Tibial artery (tissue), 4 donors: ENCODE measurements at regions not wholly inside any gene's neighbourhood (a gene's known extent, or its start where the extent isn't known, plus 50 kb on each side); places are given as distances from the start of the nearest gene placed in this dataset.

Experiments used
- DNase-seq, 2 donors: peaks; one replicate each; pipeline ENCODE4 v3.0.0-alpha.2; 2019
- H3K27ac ChIP-seq, 2 donors: fragments of 200-600 bp; sonication (generic) in 1 of 2; 1 replicate in 1 of 2; 2 replicates in 1 of 2; pipeline ENCODE4 v1.5.1; 2018 to 2019; ENCODE audit warnings: mild to moderate bottlenecking in 1 of 2
- H3K27me3 ChIP-seq, 2 donors: fragments of 200-600 bp; sonication (generic) in 1 of 2; one replicate each; pipeline versions ENCODE4 v1.5.1 to v1.6.0; 2016 to 2019
- H3K36me3 ChIP-seq, 3 donors: fragments of 200-600 bp; sonication (generic) in 2 of 3; one replicate each; pipeline ENCODE4 v1.5.1; 2016 to 2019; ENCODE audit warnings: mild to moderate bottlenecking in 2 of 3
- H3K4me1 ChIP-seq, 4 donors: fragments of 200-600 bp; sonication (generic) in 2 of 4; 1 replicate in 3 of 4; 2 replicates in 1 of 4; pipeline ENCODE4 v1.5.1; 2016 to 2019
- H3K4me3 ChIP-seq, 2 donors: fragments of 200-600 bp; sonication (generic) in 1 of 2; 1 replicate in 1 of 2; 2 replicates in 1 of 2; pipeline ENCODE4 v1.5.1; 2018 to 2019; ENCODE audit warnings: mild to moderate bottlenecking in 2 of 2
- H3K9me3 ChIP-seq, 3 donors: fragments of 200-600 bp; sonication (generic) in 1 of 3; one replicate each; pipeline ENCODE4 v1.5.1; 2016 to 2019
- CTCF ChIP-seq, 2 experiments: fragments of 200-600 bp in 1 of 2; fragments of 450-650 bp in 1 of 2; IDR thresholded peaks; one replicate each; pipeline ENCODE4 v1.5.1; 2017 to 2019; ENCODE audit warnings: antibody characterized with exemption in 2 of 2, mild to moderate bottlenecking in 1 of 2, moderate library complexity in 1 of 2
- intact Hi-C: fragments of 100-400 bp; cut with DNase I; formaldehyde crosslinking; loops from one replicate; pipeline ENCODE4 v1.15.0; 2023; ENCODE audit warnings: low total_unique reads

DNA sequence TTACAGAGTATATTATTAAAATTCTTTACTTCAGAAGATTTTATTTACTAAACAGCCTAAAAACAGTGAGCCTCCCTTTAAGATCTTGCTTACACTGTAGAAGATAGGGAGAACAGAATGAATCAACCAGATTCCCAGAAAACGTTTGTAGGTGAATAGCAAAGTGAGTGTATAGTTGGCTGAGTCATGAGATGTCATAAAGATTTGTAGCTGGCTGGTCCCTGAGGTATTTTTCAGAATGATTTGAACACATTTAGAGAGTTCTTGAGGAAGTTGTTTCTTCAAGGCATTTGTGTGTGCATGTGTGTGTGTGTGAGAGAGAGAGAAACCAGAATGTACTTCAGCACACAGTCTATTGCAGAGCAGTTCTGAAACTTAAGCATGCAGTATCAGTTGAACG is 159.4 kb upstream of the PRR16 start:
- Histone ChIP-seq H3K36me3 (no peaks in the 10 kb centered on the region), H3K4me1 (peaks cover 0 to 11% (median 3%) of the 10 kb centered on the region in 4 donors), H3K27me3 (no peaks in the 10 kb centered on the region), H3K27ac (no peak overlapping the region), H3K4me3 (no peak overlapping the region), H3K9me3 (no peaks in the 10 kb centered on the region)
- TF ChIP-seq CTCF (IDR thresholded peaks at IDR 0.05): no peak
- intact Hi-C loops: no loop called here
- no peak for DNase-seq

- Histone ChIP-seq H3K36me3 (no peaks in the 10 kb centered on the region), H3K4me3 (no peak overlapping the region), H3K4me1 (peaks cover 0 to 11% (median 3%) of the 10 kb centered on the region in 4 donors), H3K27ac (no peak overlapping the region), H3K27me3 (no peaks in the 10 kb centered on the region), H3K9me3 (no peaks in the 10 kb centered on the region)
- no peak for TF ChIP-seq CTCF (IDR thresholded peaks at IDR 0.05)
- intact Hi-C loops: no loop called here
- no peak for DNase-seq
These were observed 157.8 kb upstream of the PRR16 start for GRCh38 chr5:120306303-120306702.

- Histone ChIP-seq H3K27ac (no peak overlapping the region), H3K4me1 (no peaks in the 10 kb centered on the region), H3K36me3 (no peaks in the 10 kb centered on the region), H3K4me3 (no peak overlapping the region), H3K9me3 (no peaks in the 10 kb centered on the region), H3K27me3 (no peaks in the 10 kb centered on the region)
- DNase-seq: no peak
- no peak for TF ChIP-seq CTCF (IDR thresholded peaks at IDR 0.05)
- intact Hi-C loops: no loop called here
These were observed 149.9 kb upstream of the PRR16 start for GRCh38 chr5:120314191-120314590.

DNA sequence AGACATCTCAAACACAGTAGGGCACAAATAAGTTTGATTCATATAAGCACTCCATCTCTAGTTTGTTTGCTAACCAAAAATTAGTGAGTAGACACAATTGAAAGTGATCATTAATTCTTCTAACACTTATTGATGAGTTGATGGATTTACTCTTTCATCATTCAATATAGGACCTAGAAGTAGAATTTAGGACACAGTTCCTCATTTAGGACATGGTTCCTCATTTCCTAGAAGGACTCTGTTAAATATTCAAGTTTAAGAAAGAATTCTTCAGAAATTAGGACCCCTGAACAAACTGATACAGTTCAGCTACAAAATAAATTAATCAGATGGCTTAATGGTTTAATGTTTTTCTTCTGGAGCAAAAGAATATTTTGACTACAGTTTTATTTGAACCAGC is 143.5 kb upstream of the PRR16 start:
- Histone ChIP-seq H3K27ac (no peak overlapping the region), H3K4me3 (no peak overlapping the region), H3K36me3 (no peaks in the 10 kb centered on the region), H3K9me3 (peaks cover 0 to 5% (median 0%) of the 10 kb centered on the region in 3 donors), H3K27me3 (no peaks in the 10 kb centered on the region), H3K4me1 (no peaks in the 10 kb centered on the region)
- intact Hi-C loops: no loop called here
- no peak for DNase-seq
- no peak for TF ChIP-seq CTCF (IDR thresholded peaks at IDR 0.05)

- Histone ChIP-seq H3K27ac (no peak overlapping the region), H3K4me3 (no peak overlapping the region), H3K36me3 (no peaks in the 10 kb centered on the region), H3K9me3 (peaks cover 0 to 9% (median 0%) of the 10 kb centered on the region in 3 donors), H3K27me3 (no peaks in the 10 kb centered on the region), H3K4me1 (no peaks in the 10 kb centered on the region)
- no peak for DNase-seq
- no peak for TF ChIP-seq CTCF (IDR thresholded peaks at IDR 0.05)
- intact Hi-C loops: no loop called here
These were observed 137.4 kb upstream of the PRR16 start for GRCh38 chr5:120326651-120327050.

- no peaks in the 10 kb centered on the region for H3K36me3 ChIP-seq
- H3K4me1 ChIP-seq: no peaks in the 10 kb centered on the region
- DNase-seq: no peak
- intact Hi-C loops: no loop called here
- peaks cover 0 to 9% (median 0%) of the 10 kb centered on the region in 3 donors for H3K9me3 ChIP-seq
- H3K27me3 ChIP-seq: no peaks in the 10 kb centered on the region
- H3K4me3 ChIP-seq: no peak overlapping the region
- TF ChIP-seq CTCF (IDR thresholded peaks at IDR 0.05): no peak
- no peak overlapping the region for H3K27ac ChIP-seq
These were observed 136.9 kb upstream of the PRR16 start for GRCh38 chr5:120327180-120327579.
